IMR-90 (cell line): ENCODE measurements at regions not wholly inside any gene's neighbourhood (a gene's known extent, or its start where the extent isn't known, plus 50 kb on each side); places are given as distances from the start of the nearest gene placed in this dataset.

Experiments used
- ATAC-seq: fragments of 200-7000 bp; cut with Tn5 transposase; 2 replicates; pipeline ENCODE4 v1.9.1; 2020; ENCODE audit warnings: low read depth, mild to moderate bottlenecking, moderate library complexity
- BruUV-seq: library from RNA; stranded (reverse); fragments of 400-500 nt; replicated peaks from 2 replicates; lab custom pipeline; 2021; lab: Mats Ljungman, UMichigan
- CTCF ChIA-PET: fragments of 300-600 bp; formaldehyde crosslinking; extraction: SDS; loops from one replicate; lab custom pipeline; 2021; ENCODE audit warnings: antibody characterized with exemption; lab: Yijun Ruan, JAX
- POLR2A ChIA-PET: fragments of 300-600 bp; sonication (Branson Sonifier 250); formaldehyde crosslinking; loops from one replicate; lab custom pipeline; 2022; ENCODE audit warnings: antibody characterized with exemption; ENCODE audit not compliant: unreplicated experiment; lab: Charles Lee
- DNase-seq: peaks from one replicate; pipeline ENCODE4 v3.0.0; 2013
- H2AFZ ChIP-seq: replicated peaks from 2 replicates; pipeline ENCODE3; 2013; ENCODE audit warnings: low read length, mild to moderate bottlenecking; ENCODE audit not compliant: poor library complexity
- H2AK5ac ChIP-seq: 2 replicates; pipeline ENCODE4 v1.6.1; 2013; ENCODE audit warnings: low read depth, low read length, inconsistent platforms
- H2AK9ac ChIP-seq: replicated peaks from 2 replicates; pipeline ENCODE3; 2013; ENCODE audit warnings: mild to moderate bottlenecking, low read depth, low read length, moderate library complexity; ENCODE audit not compliant: poor library complexity
- H2BK120ac ChIP-seq: 2 replicates; pipeline ENCODE4 v1.6.1; 2013; ENCODE audit warnings: low read depth, low read length, inconsistent platforms
- H2BK15ac ChIP-seq: 3 replicates; pipeline ENCODE4 v1.6.1; 2013; ENCODE audit warnings: low read depth, low read length, inconsistent platforms
- H2BK20ac ChIP-seq: 2 replicates; pipeline ENCODE4 v1.6.1; 2013; ENCODE audit warnings: low read depth, mild to moderate bottlenecking, inconsistent platforms, low read length, moderate library complexity
- H2BK5ac ChIP-seq: 2 replicates; pipeline ENCODE4 v1.6.1; 2013; ENCODE audit warnings: mild to moderate bottlenecking, low read depth, low read length, inconsistent platforms; ENCODE audit not compliant: poor library complexity, severe bottlenecking
- H3K14ac ChIP-seq: replicated peaks from 2 replicates; pipeline ENCODE4 v1.6.1; 2013; ENCODE audit warnings: low read depth, low read length, inconsistent platforms
- H3K18ac ChIP-seq: 2 replicates; pipeline ENCODE4 v1.6.1; 2013; ENCODE audit warnings: low read depth, low read length, control low read depth
- H3K23ac ChIP-seq: 2 replicates; pipeline ENCODE4 v1.6.1; 2013; ENCODE audit warnings: low read depth, low read length, inconsistent platforms
- H3K27ac ChIP-seq: 2 replicates; pipeline ENCODE4 v1.5.1; 2013; ENCODE audit warnings: mild to moderate bottlenecking, control low read depth, low read length; ENCODE audit not compliant: insufficient read depth
- H3K27me3 ChIP-seq: 2 replicates; pipeline ENCODE4 v1.6.1; 2013; ENCODE audit warnings: low read length; ENCODE audit not compliant: control insufficient read depth, insufficient read depth
- H3K36me3 ChIP-seq: 2 replicates; pipeline ENCODE4 v1.6.1; 2013; ENCODE audit warnings: low read length, mixed read lengths; ENCODE audit not compliant: control insufficient read depth, insufficient read depth
- H3K4ac ChIP-seq: 2 replicates; pipeline ENCODE4 v1.6.1; 2013; ENCODE audit warnings: low read depth, low read length, inconsistent platforms
- H3K4me1 ChIP-seq: 2 replicates; pipeline ENCODE4 v1.6.1; 2013; ENCODE audit warnings: low read length, mixed read lengths; ENCODE audit not compliant: control insufficient read depth, insufficient read depth
- H3K4me2 ChIP-seq: 2 replicates; pipeline ENCODE4 v1.6.1; 2013; ENCODE audit warnings: low read depth, mild to moderate bottlenecking, control low read depth, low read length, moderate library complexity
- H3K4me3 ChIP-seq: 2 replicates; pipeline ENCODE4 v1.5.1; 2013; ENCODE audit warnings: low read depth, mild to moderate bottlenecking, control low read depth, low read length, moderate library complexity; ENCODE audit not compliant: insufficient read depth
- H3K56ac ChIP-seq: 2 replicates; pipeline ENCODE4 v1.6.1; 2013; ENCODE audit warnings: low read length, inconsistent platforms; ENCODE audit not compliant: insufficient read depth; ENCODE audit errors: extremely low read depth
- H3K79me1 ChIP-seq, 2 experiments: 2 replicates each; pipeline ENCODE4 v1.6.1; 2013; ENCODE audit warnings: low read length in 2 of 2, inconsistent platforms in 1 of 2, low read depth in 1 of 2
- H3K9ac ChIP-seq: 2 replicates; pipeline ENCODE4 v1.6.1; 2013; ENCODE audit warnings: low read depth, low read length, control low read depth
- H3K9me1 ChIP-seq: 2 replicates; pipeline ENCODE4 v1.6.1; 2013; ENCODE audit warnings: low read length, inconsistent platforms; ENCODE audit not compliant: insufficient read depth
- H3K9me3 ChIP-seq: 2 replicates; pipeline ENCODE4 v1.6.1; 2013; ENCODE audit warnings: low read length; ENCODE audit not compliant: control insufficient read depth, insufficient read depth
- H4K20me1 ChIP-seq: 2 replicates; pipeline ENCODE4 v1.6.1; 2013; ENCODE audit warnings: low read length, inconsistent platforms; ENCODE audit not compliant: insufficient read depth
- H4K5ac ChIP-seq: 2 replicates; pipeline ENCODE4 v1.6.1; 2013; ENCODE audit warnings: mild to moderate bottlenecking, low read depth, low read length, control low read depth
- H4K8ac ChIP-seq, 2 experiments: 2 replicates each; pipeline ENCODE4 v1.6.1; 2013; ENCODE audit warnings: low read depth in 2 of 2, low read length in 2 of 2, control low read depth in 1 of 2, inconsistent platforms in 1 of 2
- H4K91ac ChIP-seq: 2 replicates; pipeline ENCODE4 v1.6.1; 2013; ENCODE audit warnings: low read depth, low read length, inconsistent platforms; ENCODE audit not compliant: insufficient read depth
- CTCF ChIP-seq: conservative IDR thresholded peaks from 2 replicates; pipeline ENCODE4 v1.5.1; 2012; ENCODE audit warnings: mild to moderate bottlenecking, low read depth, low read length, improper control_type of control experiment
- MXI1 ChIP-seq: IDR thresholded peaks from 2 replicates; pipeline ENCODE4 v1.6.1; 2012; ENCODE audit warnings: low read depth, mild to moderate bottlenecking, low read length, moderate library complexity, borderline replicate concordance
- POLR2A ChIP-seq: IDR thresholded peaks from 2 replicates; pipeline ENCODE4 v1.6.1; 2012; ENCODE audit warnings: mild to moderate bottlenecking, low read depth, low read length
- WGBS, 2 experiments: methylation state at CpG; one replicate each; pipeline versions ENCODE4 v1.1.5 to v1.1.7; 2013; ENCODE audit warnings: missing lambda C conversion rate in 2 of 2; ENCODE audit not compliant: insufficient read length in 1 of 2; ENCODE audit errors: extremely low coverage in 2 of 2; 5-methylcytosine and 5-hydroxymethylcytosine counted together
- dilution Hi-C: fragments of 300-500 bp; cut with HindIII; formaldehyde crosslinking; loops from one replicate; pipeline ENCODE4 v1.14.3; 2018; ENCODE audit warnings: low sequenced_read_pairs; ENCODE audit not compliant: unreplicated experiment
- in situ Hi-C: fragments of 300-500 bp; cut with MboI; formaldehyde crosslinking; loops from 3 replicates; pipeline ENCODE4 v1.14.3; 2019; ENCODE audit warnings: low sequenced_read_pairs, inconsistent platforms, mixed read lengths
- intact Hi-C: fragments of 100-400 bp; cut with micrococcal nuclease; formaldehyde crosslinking; loops from 2 replicates; pipeline ENCODE4 v1.10.0; 2022

- H3K79me1 ChIP-seq: no peaks in the 10 kb centered on the region
- H2BK120ac ChIP-seq: no peak overlapping the region
- no peaks in the 10 kb centered on the region; the same call in 1 of the 2 replicates for H3K9me1 ChIP-seq
- no peaks in the 10 kb centered on the region for H4K20me1 ChIP-seq
- DNase-seq (no peak), ATAC-seq (no peak)
- no peak overlapping the region for H4K91ac ChIP-seq
- H2AK5ac ChIP-seq: no peak overlapping the region
- H3K18ac ChIP-seq: no peak overlapping the region
- no peak overlapping the region for H3K23ac ChIP-seq
- H3K9ac ChIP-seq: no peak overlapping the region
- H3K27me3 ChIP-seq: no peaks in the 10 kb centered on the region
- in situ Hi-C loops (no loop called here), dilution Hi-C loops (no loop called here), intact Hi-C loops (no loop called here)
- no TSS peak for BruUV-seq
- CTCF ChIA-PET: no interaction called here
- no peak overlapping the region for H3K14ac ChIP-seq
- no peaks in the 10 kb centered on the region for H3K4me1 ChIP-seq
- no peak overlapping the region for H2BK15ac ChIP-seq
- H3K4me2 ChIP-seq: no peak overlapping the region
- no CpG with 5 or more reads among the region's 1 CpG for WGBS, 2 experiments
- no peak overlapping the region for H3K56ac ChIP-seq
- TF ChIP-seq MXI1: no peak
- no peak for TF ChIP-seq POLR2A
- no peak for TF ChIP-seq CTCF
- H3K27ac ChIP-seq: no peak overlapping the region
- H2BK20ac ChIP-seq: no peak overlapping the region
- H2AK9ac ChIP-seq: no peak overlapping the region
- no peak overlapping the region for H3K4ac ChIP-seq
- POLR2A ChIA-PET: no interaction called here
- no peaks in the 10 kb centered on the region for H3K36me3 ChIP-seq
- no peak overlapping the region for H3K4me3 ChIP-seq
- H2BK5ac ChIP-seq: no peak overlapping the region
- H4K5ac ChIP-seq: no peak overlapping the region
- H2AFZ ChIP-seq: no peak overlapping the region
- H4K8ac ChIP-seq: no peak overlapping the region
- peaks cover 3% of the 10 kb centered on the region; the same call in 1 of the 2 replicates for H3K9me3 ChIP-seq
Observed at GRCh38 chr6:108789475-108789874, 58.7 kb upstream of the ARMC2 start.
